ENCODE measurements at regions not wholly inside any gene's neighbourhood (a gene's known extent, or its start where the extent isn't known, plus 50 kb on each side); places are given as distances from the start of the nearest gene placed in this dataset.

GRCh38 chr22:42188808-42189447 is 58.3 kb upstream of the CYP2D6 start:
- TF ChIP-seq USF1 (IDR thresholded peaks at IDR 0.05) (no peak), EGR1 (IDR thresholded peaks at IDR 0.05) (no peak), REST (IDR thresholded peaks at IDR 0.05; ENCODE audit: low read depth) (peak; percentile 69), NFIC (IDR thresholded peaks at IDR 0.05) (no peak), EP300 (IDR thresholded peaks at IDR 0.05; ENCODE audit: borderline replicate concordance) (no peak), MAX (IDR thresholded peaks at IDR 0.05) (peak; percentile 51; the same call in 1 of the 2 replicates), CREB1 (IDR thresholded peaks at IDR 0.05; ENCODE audit: low read depth) (no peak), ZBTB7A (IDR thresholded peaks at IDR 0.05; ENCODE audit: low read depth) (no peak), FOXM1 (IDR thresholded peaks at IDR 0.05; ENCODE audit: borderline replicate concordance, low read depth) (no peak), YY1 (IDR thresholded peaks at IDR 0.05; ENCODE audit: low read depth) (no peak), TCF12 (IDR thresholded peaks at IDR 0.05; ENCODE audit: low read depth) (no peak)

GRCh38 chr22:42187646-42188045 is 57.0 kb upstream of the CYP2D6 start:
- TF ChIP-seq MAX (IDR thresholded peaks at IDR 0.05) (no peak), USF1 (IDR thresholded peaks at IDR 0.05) (no peak), EP300 (IDR thresholded peaks at IDR 0.05; ENCODE audit: borderline replicate concordance) (no peak), NFIC (IDR thresholded peaks at IDR 0.05) (no peak), TEAD4 (IDR thresholded peaks at IDR 0.05) (no peak), TCF12 (IDR thresholded peaks at IDR 0.05; ENCODE audit: low read depth) (no peak), FOXM1 (IDR thresholded peaks at IDR 0.05; ENCODE audit: borderline replicate concordance, low read depth) (no peak), ZBTB7A (IDR thresholded peaks at IDR 0.05; ENCODE audit: low read depth) (no peak), EGR1 (IDR thresholded peaks at IDR 0.05) (no peak)

GRCh38 chr22:42185915-42186439 is 55.4 kb upstream of the CYP2D6 start:
- TF ChIP-seq TCF12 (IDR thresholded peaks at IDR 0.05; ENCODE audit: low read depth) = no peak
- no peak for TF ChIP-seq EGR1 (IDR thresholded peaks at IDR 0.05)
- no peak for TF ChIP-seq TEAD4 (IDR thresholded peaks at IDR 0.05)
- TF ChIP-seq CEBPB (IDR thresholded peaks at IDR 0.05) = no peak
- no peak for TF ChIP-seq YY1 (IDR thresholded peaks at IDR 0.05; ENCODE audit: low read depth)
- no peak for TF ChIP-seq CREB1 (IDR thresholded peaks at IDR 0.05; ENCODE audit: low read depth)
- no peak for TF ChIP-seq ZBTB7A (IDR thresholded peaks at IDR 0.05; ENCODE audit: low read depth)
- TF ChIP-seq FOXM1 (IDR thresholded peaks at IDR 0.05; ENCODE audit: borderline replicate concordance, low read depth) = no peak
- TF ChIP-seq REST (IDR thresholded peaks at IDR 0.05; ENCODE audit: low read depth) = no peak
- no peak for TF ChIP-seq USF1 (IDR thresholded peaks at IDR 0.05)

- TF ChIP-seq REST (IDR thresholded peaks at IDR 0.05; ENCODE audit: low read depth) = no peak
- no peak for TF ChIP-seq TAF1 (IDR thresholded peaks at IDR 0.05; ENCODE audit: low read depth)
- no peak for TF ChIP-seq USF1 (IDR thresholded peaks at IDR 0.05)
- no peak for TF ChIP-seq CEBPB (IDR thresholded peaks at IDR 0.05)
- no peak for TF ChIP-seq RAD21 (IDR thresholded peaks at IDR 0.05; ENCODE audit: low read depth)
- TF ChIP-seq MAX (IDR thresholded peaks at IDR 0.05) = no peak
- TF ChIP-seq YY1 (IDR thresholded peaks at IDR 0.05; ENCODE audit: low read depth) = no peak
- no peak for TF ChIP-seq NFIC (IDR thresholded peaks at IDR 0.05)
- no peak for TF ChIP-seq EGR1 (IDR thresholded peaks at IDR 0.05)
- TF ChIP-seq CREB1 (IDR thresholded peaks at IDR 0.05; ENCODE audit: low read depth) = no peak
- no peak for TF ChIP-seq TEAD4 (IDR thresholded peaks at IDR 0.05)
- no peak for TF ChIP-seq TCF12 (IDR thresholded peaks at IDR 0.05; ENCODE audit: low read depth)
- no peak for TF ChIP-seq EP300 (IDR thresholded peaks at IDR 0.05; ENCODE audit: borderline replicate concordance)
- no peak for TF ChIP-seq FOXM1 (IDR thresholded peaks at IDR 0.05; ENCODE audit: borderline replicate concordance, low read depth)
- no peak for TF ChIP-seq ZBTB7A (IDR thresholded peaks at IDR 0.05; ENCODE audit: low read depth)
These were observed 54.2 kb upstream of the CYP2D6 start for GRCh38 chr22:42184852-42185251.

All from Ishikawa (cell line).